SH-SY5Y (cell line): ENCODE measurements at regions not wholly inside any gene's neighbourhood (a gene's known extent, or its start where the extent isn't known, plus 50 kb on each side); places are given as distances from the start of the nearest gene placed in this dataset.

Experiments used
- GATA2 ChIP-seq: IDR thresholded peaks from 2 replicates; pipeline ENCODE4 v1.6.1; 2011; ENCODE audit warnings: mild to moderate bottlenecking, low read depth, low read length
- GATA3 ChIP-seq: IDR thresholded peaks from 2 replicates; pipeline ENCODE4 v1.6.1; 2011; ENCODE audit warnings: low read depth, mild to moderate bottlenecking, low read length, moderate library complexity

DNA sequence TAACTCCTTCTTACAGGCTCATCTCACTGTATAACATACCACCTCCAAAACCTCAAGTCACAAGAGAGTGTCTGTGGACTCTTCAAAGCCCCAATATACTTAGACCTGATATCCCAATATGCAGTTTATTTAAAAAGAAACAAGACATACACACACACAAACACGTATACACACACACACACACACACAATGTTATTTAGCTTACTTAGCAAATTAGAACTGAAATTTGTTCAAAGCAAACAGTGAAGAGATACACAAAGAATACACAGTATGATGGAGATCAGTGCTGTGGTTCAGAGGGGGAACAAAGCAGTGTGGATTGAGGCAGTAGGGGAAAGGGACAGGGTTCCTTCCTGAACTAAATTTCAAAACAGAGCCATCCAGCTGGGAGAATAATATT, 807.2 kb downstream of the IPMK start:
- TF ChIP-seq GATA2 = no peak
- no peak for TF ChIP-seq GATA3
